Activated naive CD8-positive, alpha-beta T cell (primary cell): ENCODE measurements at regions not wholly inside any gene's neighbourhood (a gene's known extent, or its start where the extent isn't known, plus 50 kb on each side); places are given as distances from the start of the nearest gene placed in this dataset.

Experiments
- H3K27ac Mint-ChIP-seq: one replicate; pipeline ENCODE4 v1.8.0; 2021; ENCODE audit warnings: mixed read lengths
- H3K27me3 Mint-ChIP-seq: one replicate; pipeline ENCODE4 v1.8.0; 2021; ENCODE audit warnings: mixed read lengths
- H3K36me3 Mint-ChIP-seq: one replicate; pipeline ENCODE4 v1.8.0; 2021; ENCODE audit warnings: mixed read lengths
- H3K4me1 Mint-ChIP-seq: one replicate; pipeline ENCODE4 v1.8.0; 2021; ENCODE audit warnings: low read depth, mixed read lengths
- H3K4me3 Mint-ChIP-seq: one replicate; pipeline ENCODE4 v1.8.0; 2021; ENCODE audit warnings: mild to moderate bottlenecking, mixed read lengths
- H3K9me3 Mint-ChIP-seq: one replicate; pipeline ENCODE4 v1.8.0; 2021; ENCODE audit warnings: low read depth, mixed read lengths

GRCh38 chr2:62281663-62282062 is 85.7 kb downstream of the B3GNT2 start:
- Mint-ChIP-seq H3K4me3 (no peak overlapping the region), H3K36me3 (peaks cover 12% of the 10 kb centered on the region), H3K27me3 (no peaks in the 10 kb centered on the region), H3K4me1 (peaks cover 7% of the 10 kb centered on the region), H3K9me3 (peaks cover 14% of the 10 kb centered on the region), H3K27ac (no peak overlapping the region)

DNA sequence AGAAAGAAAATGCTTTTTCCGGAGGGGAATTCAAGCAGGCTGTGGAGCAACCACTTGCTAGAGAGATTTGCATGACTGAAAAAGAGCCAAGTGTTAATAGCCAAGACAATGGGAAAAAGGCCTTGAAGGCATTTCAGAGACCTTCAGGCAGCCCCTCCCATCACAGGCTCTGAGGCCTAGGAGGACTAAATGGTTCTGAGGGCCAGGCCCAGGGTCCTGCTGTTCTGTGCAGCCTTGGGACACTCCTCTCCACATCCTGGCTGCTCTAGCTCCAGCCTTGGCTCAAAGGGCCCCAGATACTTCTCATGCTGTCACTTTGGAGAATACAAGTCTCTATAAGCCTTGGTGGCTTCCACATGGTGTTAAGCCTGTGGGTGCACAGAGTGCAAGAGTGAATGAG is 81.8 kb downstream of the B3GNT2 start:
- Mint-ChIP-seq H3K4me3 (no peak overlapping the region), H3K27ac (no peak overlapping the region), H3K4me1 (peaks cover 4% of the 10 kb centered on the region), H3K9me3 (peaks cover 11% of the 10 kb centered on the region), H3K36me3 (peaks cover 12% of the 10 kb centered on the region), H3K27me3 (no peaks in the 10 kb centered on the region)
